ENCODE measurements at regions not wholly inside any gene's neighbourhood (a gene's known extent, or its start where the extent isn't known, plus 50 kb on each side); places are given as distances from the start of the nearest gene placed in this dataset.

DNA sequence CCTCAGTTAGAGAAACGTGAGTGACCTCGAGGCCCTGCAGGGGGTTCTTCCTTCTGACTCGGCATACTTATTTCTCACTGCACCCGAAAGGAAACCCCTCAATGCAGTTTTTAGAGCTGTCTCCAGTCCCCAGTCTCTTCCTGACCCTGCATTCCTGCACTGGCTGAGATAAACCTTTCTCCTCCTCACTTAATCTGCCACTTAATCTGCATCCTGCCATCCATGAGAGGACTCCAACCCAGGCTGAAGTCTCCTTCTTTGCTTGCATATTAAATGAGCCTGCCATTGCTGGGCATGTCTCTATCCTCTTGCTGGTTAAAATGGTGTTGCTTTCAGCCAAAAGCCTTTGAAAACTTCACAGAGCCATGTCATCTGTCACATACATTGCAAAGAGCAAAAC lies 125.6 kb upstream of the GATA6 start:
- Histone ChIP-seq H3K9me3 (ENCODE audit: insufficient read depth, low read length) (no peaks in the 10 kb centered on the region), H3K9ac (ENCODE audit: low read length) (no peak overlapping the region), H3F3A (ENCODE audit: insufficient read depth) (no peaks in the 10 kb centered on the region), H3K4me2 (ENCODE audit: low read depth, low read length, poor library complexity, severe bottlenecking) (no peak overlapping the region), H2AFZ (ENCODE audit: low read depth, low read length, severe bottlenecking) (no peak overlapping the region), H3K36me3 (ENCODE audit: low read length) (no peaks in the 10 kb centered on the region), H3K9me2 (replicated peaks; ENCODE audit: insufficient read depth, low read length) (no peaks in the 10 kb centered on the region), H3K27me3 (ENCODE audit: low read length) (no peaks in the 10 kb centered on the region; the same call in 1 of the 2 replicates), H3K4me3 (ENCODE audit: insufficient read depth, low read length, poor library complexity, severe bottlenecking) (no peak overlapping the region), H4K20me1 (ENCODE audit: low read depth, low read length) (no peaks in the 10 kb centered on the region), H3K27ac (ENCODE audit: low read depth, low read length) (no peak overlapping the region), H3K79me2 (ENCODE audit: insufficient read depth, low read length) (no peaks in the 10 kb centered on the region)
- no peak for TF ChIP-seq EZH2phosphoT487 (conservative IDR thresholded peaks at IDR 0.05; ENCODE audit: low read length)
- TF ChIP-seq, protein P1, sequence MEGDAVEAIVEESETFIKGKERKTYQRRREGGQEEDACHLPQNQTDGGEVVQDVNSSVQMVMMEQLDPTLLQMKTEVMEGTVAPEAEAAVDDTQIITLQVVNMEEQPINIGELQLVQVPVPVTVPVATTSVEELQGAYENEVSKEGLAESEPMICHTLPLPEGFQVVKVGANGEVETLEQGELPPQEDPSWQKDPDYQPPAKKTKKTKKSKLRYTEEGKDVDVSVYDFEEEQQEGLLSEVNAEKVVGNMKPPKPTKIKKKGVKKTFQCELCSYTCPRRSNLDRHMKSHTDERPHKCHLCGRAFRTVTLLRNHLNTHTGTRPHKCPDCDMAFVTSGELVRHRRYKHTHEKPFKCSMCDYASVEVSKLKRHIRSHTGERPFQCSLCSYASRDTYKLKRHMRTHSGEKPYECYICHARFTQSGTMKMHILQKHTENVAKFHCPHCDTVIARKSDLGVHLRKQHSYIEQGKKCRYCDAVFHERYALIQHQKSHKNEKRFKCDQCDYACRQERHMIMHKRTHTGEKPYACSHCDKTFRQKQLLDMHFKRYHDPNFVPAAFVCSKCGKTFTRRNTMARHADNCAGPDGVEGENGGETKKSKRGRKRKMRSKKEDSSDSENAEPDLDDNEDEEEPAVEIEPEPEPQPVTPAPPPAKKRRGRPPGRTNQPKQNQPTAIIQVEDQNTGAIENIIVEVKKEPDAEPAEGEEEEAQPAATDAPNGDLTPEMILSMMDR (IDR thresholded peaks at IDR 0.05; ENCODE audit: insufficient read depth, low read length, poor library complexity, severe bottlenecking), result no peak

DNA sequence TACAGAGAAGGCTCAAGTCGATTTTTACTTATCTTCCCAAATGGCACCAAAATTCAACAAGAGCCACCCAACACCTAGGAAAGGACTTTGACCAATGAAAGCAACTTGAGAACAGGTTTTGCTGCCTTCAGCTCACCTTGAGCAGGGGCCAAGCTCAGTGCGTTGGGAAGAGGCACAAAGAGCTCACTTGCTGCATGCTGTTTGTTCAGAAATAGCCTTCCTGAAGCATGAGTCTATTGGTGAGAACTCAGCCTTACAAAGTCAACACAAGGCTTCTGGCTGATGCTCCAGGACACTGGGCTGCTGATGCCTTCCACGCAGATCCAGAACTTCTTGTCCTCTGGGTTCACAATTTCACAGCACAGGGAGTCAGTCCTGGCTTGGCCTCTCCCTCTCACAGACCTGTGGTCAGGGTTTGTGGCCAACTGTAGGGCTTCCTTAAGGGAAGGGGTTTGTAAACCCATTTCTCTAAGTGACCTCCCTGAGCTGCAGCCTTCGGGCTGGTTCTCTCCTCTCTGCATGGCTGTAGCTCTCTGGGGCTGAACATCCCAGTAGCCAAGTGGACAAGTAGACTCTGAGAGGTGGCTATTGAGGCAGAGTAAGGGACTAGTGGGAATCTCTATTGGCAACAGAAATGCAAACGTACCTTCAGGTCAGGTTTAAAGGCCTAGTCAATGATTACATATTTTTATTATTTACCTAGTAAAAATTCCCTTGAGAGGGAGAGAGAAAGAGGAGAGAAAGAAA lies 124.7 kb upstream of the GATA6 start:
- Histone ChIP-seq H3K9me3 (ENCODE audit: insufficient read depth, low read length) (no peaks in the 10 kb centered on the region), H3K9ac (ENCODE audit: low read length) (no peak overlapping the region), H3K36me3 (ENCODE audit: low read length) (no peaks in the 10 kb centered on the region), H3K4me2 (ENCODE audit: low read depth, low read length, poor library complexity, severe bottlenecking) (no peak overlapping the region), H4K20me1 (ENCODE audit: low read depth, low read length) (no peaks in the 10 kb centered on the region), H3K79me2 (ENCODE audit: insufficient read depth, low read length) (no peaks in the 10 kb centered on the region), H3F3A (ENCODE audit: insufficient read depth) (no peaks in the 10 kb centered on the region), H3K27ac (ENCODE audit: low read depth, low read length) (no peak overlapping the region), H2AFZ (ENCODE audit: low read depth, low read length, severe bottlenecking) (no peak overlapping the region), H3K27me3 (ENCODE audit: low read length) (no peaks in the 10 kb centered on the region; the same call in 1 of the 2 replicates), H3K4me3 (ENCODE audit: insufficient read depth, low read length, poor library complexity, severe bottlenecking) (no peak overlapping the region), H3K9me2 (replicated peaks; ENCODE audit: insufficient read depth, low read length) (no peaks in the 10 kb centered on the region)
- TF ChIP-seq, protein P1 (IDR thresholded peaks at IDR 0.05; ENCODE audit: insufficient read depth, low read length, poor library complexity, severe bottlenecking), result no peak
- TF ChIP-seq EZH2phosphoT487 (conservative IDR thresholded peaks at IDR 0.05; ENCODE audit: low read length), result no peak

DNA sequence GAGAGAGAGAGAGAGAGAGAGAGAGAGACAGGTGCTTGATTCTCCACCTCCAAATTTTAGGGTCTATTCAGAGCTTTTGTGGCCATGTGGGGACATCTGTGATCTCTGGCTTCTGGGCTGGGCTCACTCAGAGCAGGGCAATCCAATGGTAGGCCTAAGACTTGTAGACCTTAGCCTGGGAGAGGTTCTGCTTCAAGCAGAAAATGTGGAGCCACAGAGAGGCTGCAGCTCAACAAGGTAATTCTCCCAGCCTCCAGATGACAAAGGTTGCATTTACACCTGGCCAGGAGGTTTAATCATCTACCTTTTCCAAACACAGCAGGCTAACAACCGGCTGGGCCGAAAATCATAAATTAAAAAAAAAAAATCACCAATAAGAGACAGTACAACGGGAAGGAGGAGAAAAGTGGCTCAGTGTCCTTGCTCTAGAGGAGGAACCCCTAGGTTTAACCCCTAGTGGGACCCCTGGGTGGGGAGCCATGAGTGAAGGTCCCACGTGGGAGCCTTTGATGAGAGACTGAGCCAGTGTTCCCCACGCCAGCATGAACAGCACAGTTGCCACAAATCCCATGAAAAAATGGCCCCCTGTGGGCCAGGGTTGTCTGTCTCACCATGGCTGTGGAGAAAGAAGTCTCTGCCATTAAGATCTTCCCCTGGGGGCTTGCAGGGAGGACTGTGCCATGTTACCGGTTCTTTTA lies 124.0 kb upstream of the GATA6 start:
- no peaks in the 10 kb centered on the region for H4K20me1 ChIP-seq (ENCODE audit: low read depth, low read length)
- no peak overlapping the region for H2AFZ ChIP-seq (ENCODE audit: low read depth, low read length, severe bottlenecking)
- H3K4me3 ChIP-seq (ENCODE audit: insufficient read depth, low read length, poor library complexity, severe bottlenecking), result no peak overlapping the region
- H3K27me3 ChIP-seq (ENCODE audit: low read length), result no peaks in the 10 kb centered on the region; the same call in 1 of the 2 replicates
- no peaks in the 10 kb centered on the region for H3K36me3 ChIP-seq (ENCODE audit: low read length)
- no peaks in the 10 kb centered on the region for H3K9me3 ChIP-seq (ENCODE audit: insufficient read depth, low read length)
- no peaks in the 10 kb centered on the region for H3K79me2 ChIP-seq (ENCODE audit: insufficient read depth, low read length)
- no peak overlapping the region for H3K9ac ChIP-seq (ENCODE audit: low read length)
- no peak overlapping the region for H3K27ac ChIP-seq (ENCODE audit: low read depth, low read length)
- H3K4me2 ChIP-seq (ENCODE audit: low read depth, low read length, poor library complexity, severe bottlenecking), result no peak overlapping the region
- TF ChIP-seq EZH2phosphoT487 (conservative IDR thresholded peaks at IDR 0.05; ENCODE audit: low read length), result no peak
- TF ChIP-seq, protein P1 (IDR thresholded peaks at IDR 0.05; ENCODE audit: insufficient read depth, low read length, poor library complexity, severe bottlenecking), result no peak
- H3F3A ChIP-seq (ENCODE audit: insufficient read depth), result no peaks in the 10 kb centered on the region
- no peaks in the 10 kb centered on the region for H3K9me2 ChIP-seq (replicated peaks; ENCODE audit: insufficient read depth, low read length)
